Activated T-helper 1 cell treated with anti-CD3 and anti-CD28 coated beads, Interleukin-12 subunit alpha, Interleukin-12 subunit beta, Interleukin-2, Interleukin-4 antibody, amounts not matched to agents 30 ng/mL and 10 ng/mL and 1 ng/mL, durations not matched to agents 14 hours and 24 hours and 36 hours (primary cell): ENCODE measurements at regions not wholly inside any gene's neighbourhood (a gene's known extent, or its start where the extent isn't known, plus 50 kb on each side); places are given as distances from the start of the nearest gene placed in this dataset.

Experiments used
- DNase-seq: peaks from one replicate; pipeline ENCODE4 v3.0.0; 2021; ENCODE audit warnings: low spot score
- H3K27ac Mint-ChIP-seq: one replicate; pipeline ENCODE4 v1.8.0; 2021; ENCODE audit warnings: mild to moderate bottlenecking, mixed read lengths
- H3K27me3 Mint-ChIP-seq: one replicate; pipeline ENCODE4 v1.8.0; 2022; ENCODE audit warnings: mild to moderate bottlenecking, moderate library complexity, mixed read lengths; ENCODE audit not compliant: insufficient read depth
- H3K36me3 Mint-ChIP-seq: one replicate; pipeline ENCODE4 v1.8.0; 2021; ENCODE audit warnings: low read depth, mixed read lengths
- H3K4me1 Mint-ChIP-seq: one replicate; pipeline ENCODE4 v1.8.0; 2021; ENCODE audit warnings: low read depth, mixed read lengths
- H3K4me3 Mint-ChIP-seq: one replicate; pipeline ENCODE4 v1.8.0; 2021; ENCODE audit warnings: mild to moderate bottlenecking, moderate library complexity, mixed read lengths
- H3K9me3 Mint-ChIP-seq: one replicate; pipeline ENCODE4 v1.8.0; 2021; ENCODE audit warnings: mixed read lengths
- intact Hi-C: fragments of 100-400 bp; cut with micrococcal nuclease; formaldehyde crosslinking; loops from one replicate; pipeline ENCODE4 v1.15.1; 2024

GRCh38 chr1:89466307-89466930, 58.2 kb upstream of the LRRC8B start:
- Mint-ChIP-seq H3K4me3 (no peak overlapping the region), H3K9me3 (no peaks in the 10 kb centered on the region), H3K27ac (no peak overlapping the region), H3K36me3 (no peaks in the 10 kb centered on the region), H3K27me3 (peaks cover 52% of the 10 kb centered on the region), H3K4me1 (peaks cover 35% of the 10 kb centered on the region)
- intact Hi-C loops = no loop called here
- DNase-seq = no peak

GRCh38 chr1:89472253-89472652, 52.4 kb upstream of the LRRC8B start:
- Mint-ChIP-seq H3K36me3 (peaks cover 2% of the 10 kb centered on the region), H3K4me1 (no peaks in the 10 kb centered on the region), H3K27me3 (peaks cover 33% of the 10 kb centered on the region), H3K4me3 (no peak overlapping the region), H3K9me3 (peaks cover 19% of the 10 kb centered on the region), H3K27ac (no peak overlapping the region)
- intact Hi-C loops = no loop called here
- DNase-seq = no peak

GRCh38 chr1:89472886-89473417, 51.7 kb upstream of the LRRC8B start:
- no peak overlapping the region for H3K4me3 Mint-ChIP-seq
- no peaks in the 10 kb centered on the region for H3K4me1 Mint-ChIP-seq
- peaks cover 2% of the 10 kb centered on the region for H3K36me3 Mint-ChIP-seq

More at GRCh38 chr1:89472886-89473417, 51.7 kb upstream of the LRRC8B start:
- no peak for DNase-seq
- intact Hi-C loops = no loop called here
- peaks cover 37% of the 10 kb centered on the region for H3K27me3 Mint-ChIP-seq
- peaks cover 19% of the 10 kb centered on the region for H3K9me3 Mint-ChIP-seq
- H3K27ac Mint-ChIP-seq = no peak overlapping the region
